SU-DHL-6 (cell line): ENCODE measurements at regions not wholly inside any gene's neighbourhood (a gene's known extent, or its start where the extent isn't known, plus 50 kb on each side); places are given as distances from the start of the nearest gene placed in this dataset.

Experiments used
- H2AFZ ChIP-seq: fragments of 200-600 bp; sonication (generic); 2 replicates; pipeline ENCODE4 v1.6.1; 2014; ENCODE audit warnings: low read depth, mild to moderate bottlenecking, moderate library complexity, mixed read lengths, antibody characterized with exemption, low read length; ENCODE audit not compliant: severe bottlenecking
- H3F3A ChIP-seq: fragments of 200-600 bp; shearing (Covaris generic); 2 replicates; pipeline ENCODE4 v1.6.0; 2016; ENCODE audit warnings: antibody characterized with exemption, mild to moderate bottlenecking; ENCODE audit not compliant: insufficient read depth
- H3K27ac ChIP-seq: fragments of 200-600 bp; sonication (generic); 2 replicates; pipeline ENCODE4 v1.5.1; 2016; ENCODE audit warnings: low read depth, mild to moderate bottlenecking, low read length, moderate library complexity, mixed read lengths
- H3K27me3 ChIP-seq: fragments of 200-600 bp; sonication (generic), shearing (Covaris generic); 2 replicates; pipeline ENCODE4 v1.6.0; 2014; ENCODE audit warnings: mild to moderate bottlenecking, low read length
- H3K36me3 ChIP-seq: fragments of 200-600 bp; sonication (generic); 2 replicates; pipeline ENCODE4 v1.6.1; 2014; ENCODE audit warnings: mild to moderate bottlenecking, low read length, mixed read lengths
- H3K4me2 ChIP-seq: fragments of 300-600, 200-600 bp; shearing (Covaris generic), sonication (generic); 2 replicates; pipeline ENCODE4 v1.6.0; 2014; ENCODE audit warnings: low read length, low read depth, mild to moderate bottlenecking; ENCODE audit not compliant: poor library complexity, severe bottlenecking
- H3K4me3 ChIP-seq: fragments of 200-600 bp; sonication (generic); 2 replicates; pipeline ENCODE4 v1.5.1; 2014; ENCODE audit warnings: antibody characterized with exemption, low read length, mild to moderate bottlenecking, mixed read lengths; ENCODE audit not compliant: insufficient read depth, poor library complexity, severe bottlenecking
- H3K79me2 ChIP-seq: fragments of 200-600 bp; sonication (generic); 2 replicates; pipeline ENCODE4 v1.6.1; 2014; ENCODE audit warnings: mild to moderate bottlenecking, low read length, moderate library complexity; ENCODE audit not compliant: insufficient read depth
- H3K9ac ChIP-seq: fragments of 200-600 bp; sonication (generic); 2 replicates; pipeline ENCODE4 v1.7.0; 2014; ENCODE audit warnings: mild to moderate bottlenecking, low read length
- H3K9me2 ChIP-seq: fragments of 200-600 bp; sonication (generic); replicated peaks from 2 replicates; pipeline ENCODE4 v1.6.1; 2014; ENCODE audit warnings: low read length; ENCODE audit not compliant: insufficient read depth
- H3K9me3 ChIP-seq: fragments of 200-600 bp; sonication (generic); 2 replicates; pipeline ENCODE4 v1.6.1; 2014; ENCODE audit warnings: low read length, mixed read lengths; ENCODE audit not compliant: insufficient read depth
- H4K20me1 ChIP-seq: fragments of 200-600 bp; sonication (generic); 2 replicates; pipeline ENCODE4 v1.6.1; 2014; ENCODE audit warnings: low read depth, mild to moderate bottlenecking, antibody characterized with exemption, low read length, moderate library complexity, mixed read lengths
- CTCF ChIP-seq: fragments of 200-600 bp; sonication (generic); IDR thresholded peaks from one replicate; pipeline ENCODE4 v1.5.1; 2017; ENCODE audit warnings: antibody characterized with exemption, mild to moderate bottlenecking, low read length, moderate library complexity; ENCODE audit not compliant: insufficient read depth, poor library complexity, severe bottlenecking
- EZH2phosphoT487 ChIP-seq: fragments of 200-600 bp; sonication (generic), shearing (Covaris generic); conservative IDR thresholded peaks from 2 replicates; pipeline ENCODE4 v1.6.1; 2018; ENCODE audit warnings: mild to moderate bottlenecking, antibody characterized with exemption, low read length, moderate library complexity, mixed read lengths

- Histone ChIP-seq H2AFZ (no peak overlapping the region), H3K4me3 (no peak overlapping the region)
Measured at GRCh38 chr3:21185816-21186314, 565.1 kb downstream of the ZNF385D start.

GRCh38 chr3:21174461-21174860, 576.5 kb downstream of the ZNF385D start:
- Histone ChIP-seq H3K4me3 (no peak overlapping the region), H3K79me2 (no peaks in the 10 kb centered on the region), H3K4me2 (no peak overlapping the region), H3K36me3 (no peaks in the 10 kb centered on the region), H3K27me3 (no peaks in the 10 kb centered on the region; the same call in 1 of the 2 replicates), H4K20me1 (no peaks in the 10 kb centered on the region), H3K9me3 (no peaks in the 10 kb centered on the region), H3K27ac (no peak overlapping the region), H2AFZ (no peak overlapping the region), H3K9me2 (no peaks in the 10 kb centered on the region), H3K9ac (no peak overlapping the region), H3F3A (no peaks in the 10 kb centered on the region)
- TF ChIP-seq EZH2phosphoT487 (no peak), CTCF (no peak)

More at GRCh38 chr3:21185816-21186314, 565.1 kb downstream of the ZNF385D start:
- TF ChIP-seq CTCF (no peak), EZH2phosphoT487 (no peak)
- Histone ChIP-seq H3K27ac (no peak overlapping the region), H3F3A (no peaks in the 10 kb centered on the region), H4K20me1 (no peaks in the 10 kb centered on the region), H3K36me3 (no peaks in the 10 kb centered on the region), H3K9me3 (0 out of 2 replicates have a peak, but pooled peaks cover 3% of the 10 kb centered on the region), H3K27me3 (no peaks in the 10 kb centered on the region), H3K9me2 (no peaks in the 10 kb centered on the region), H3K4me2 (no peak overlapping the region), H3K79me2 (no peaks in the 10 kb centered on the region), H3K9ac (no peak overlapping the region)

- no peak overlapping the region for H3K4me3 ChIP-seq
Measured at GRCh38 chr3:21170964-21171363, 580.0 kb downstream of the ZNF385D start.

More at GRCh38 chr3:21170964-21171363, 580.0 kb downstream of the ZNF385D start:
- Histone ChIP-seq H3K27me3 (no peaks in the 10 kb centered on the region), H3K9me3 (no peaks in the 10 kb centered on the region), H3F3A (no peaks in the 10 kb centered on the region), H3K9ac (no peak overlapping the region), H4K20me1 (no peaks in the 10 kb centered on the region), H3K27ac (no peak overlapping the region), H3K79me2 (no peaks in the 10 kb centered on the region), H3K4me2 (no peak overlapping the region), H3K36me3 (no peaks in the 10 kb centered on the region), H3K9me2 (no peaks in the 10 kb centered on the region), H2AFZ (no peak overlapping the region)
- TF ChIP-seq CTCF (peak; percentile 32), EZH2phosphoT487 (no peak)
